Upper lobe of left lung (tissue), 6 donors: ENCODE measurements at regions not wholly inside any gene's neighbourhood (a gene's known extent, or its start where the extent isn't known, plus 50 kb on each side); places are given as distances from the start of the nearest gene placed in this dataset.
A peak's percentile ranks its signal among the peaks of the same experiment; 100 is the strongest.

Experiments used
- ATAC-seq, 2 donors: fragments of 200-7000 bp; cut with Tn5 transposase; one replicate each; pipeline ENCODE4 v1.9.1; 2022; ENCODE audit warnings: mild to moderate bottlenecking in 2 of 2, moderate library complexity in 2 of 2; ENCODE audit not compliant: low FRiP score in 2 of 2
- DNase-seq, 2 donors: peaks; one replicate each; pipeline ENCODE4 v3.0.0-alpha.2; 2019 to 2020
- H3K27ac ChIP-seq, 4 donors: fragments of 200-600 bp; sonication (generic); one replicate each; pipeline ENCODE4 v1.5.1; 2016 to 2019
- H3K27me3 ChIP-seq, 4 donors: fragments of 200-600 bp; sonication (generic); one replicate each; pipeline ENCODE4 v1.5.1; 2017 to 2019
- H3K36me3 ChIP-seq, 4 donors: fragments of 200-600 bp; sonication (generic); one replicate each; pipeline ENCODE4 v1.5.1; 2016 to 2019
- H3K4me1 ChIP-seq, 4 donors: fragments of 200-600 bp; sonication (generic); one replicate each; pipeline ENCODE4 v1.5.1; 2018 to 2019
- H3K4me3 ChIP-seq, 4 donors: fragments of 200-600 bp; sonication (generic); one replicate each; pipeline ENCODE4 v1.5.1; 2017 to 2019; ENCODE audit warnings: mild to moderate bottlenecking in 2 of 4, moderate library complexity in 1 of 4
- H3K9me3 ChIP-seq, 4 donors: fragments of 200-600 bp; sonication (generic); one replicate each; pipeline ENCODE4 v1.5.1; 2018 to 2019
- EP300 ChIP-seq, 4 donors: sonication (generic); formaldehyde crosslinking; IDR thresholded peaks; one replicate each; pipeline ENCODE4 v1.5.1; 2017; ENCODE audit warnings: antibody characterized with exemption in 4 of 4, control low read depth in 2 of 4
- POLR2A ChIP-seq, 4 donors: fragments of 450-650 bp; IDR thresholded peaks; one replicate each; pipeline ENCODE4 v1.5.1; 2016 to 2017; ENCODE audit warnings: antibody characterized with exemption in 4 of 4, mild to moderate bottlenecking in 2 of 4
- POLR2AphosphoS5 ChIP-seq, 2 donors: sonication (generic); formaldehyde crosslinking; IDR thresholded peaks; one replicate each; pipeline ENCODE4 v1.5.1; 2017; ENCODE audit warnings: antibody characterized with exemption in 2 of 2
- WGBS, 2 donors: methylation state at CpG; one replicate each; pipeline ENCODE4 v1.1.5; 2017 to 2018; 5-methylcytosine and 5-hydroxymethylcytosine counted together
- TF ChIP-seq, protein P1 (sequence below), 6 experiments: fragments of 450-650 bp in 4 of 6; fragments of 200-600 bp in 2 of 6; sonication (generic) in 2 of 6; IDR thresholded peaks; one replicate each; pipeline ENCODE4 v1.5.1; 2016 to 2019; ENCODE audit warnings: antibody characterized with exemption in 6 of 6
- donor health status: DM: no; HTN: no; CAD: no; lungs with moderate emphysema.
- donor health status: DM: no; HTN: yes; CAD: no; lungs with severe emphysema.

DNA sequence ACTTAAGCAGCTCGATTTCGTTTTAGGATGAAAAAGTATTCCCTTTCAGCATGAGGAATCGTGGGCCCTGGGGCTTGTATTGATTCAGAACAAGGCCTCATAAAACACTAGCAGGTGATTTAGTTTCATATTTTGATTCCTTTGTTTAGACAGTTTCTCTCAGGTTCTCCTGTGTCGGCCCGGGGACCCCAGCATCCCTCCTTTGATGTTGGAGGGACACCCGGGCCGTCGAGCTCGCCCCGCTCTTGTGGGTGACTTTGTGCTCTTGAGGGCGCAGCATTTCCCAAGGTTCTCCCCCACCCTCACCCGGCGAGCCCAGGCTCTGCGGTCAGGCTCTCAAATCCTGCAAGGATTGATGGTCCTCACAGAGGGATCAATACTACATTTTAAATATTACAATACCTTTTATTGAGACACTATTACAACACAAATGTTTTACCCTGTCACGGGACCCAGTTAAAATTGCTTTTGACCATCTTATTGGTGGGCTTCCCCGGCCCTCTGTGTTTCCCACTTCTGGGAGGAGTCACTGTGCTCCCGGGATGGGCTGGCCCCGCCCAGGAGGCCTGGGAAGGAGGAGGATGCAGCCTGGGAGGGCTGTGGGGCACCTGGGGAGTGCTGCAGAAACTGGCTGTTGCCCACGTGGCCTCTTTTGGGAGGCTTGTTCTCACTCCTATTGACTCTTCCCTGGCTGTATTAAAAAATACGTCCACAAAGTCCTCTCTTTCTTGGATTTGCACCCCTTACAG, 222.6 kb downstream of the INSIG2 start:
- peak in 1 of 2 donors; percentile 41 for ATAC-seq
- WGBS, 2 donors, result 30 to 39% methylated on average over 20 of the region's 20 CpGs
- Histone ChIP-seq H3K4me1 (peaks cover 0 to 17% (median 5%) of the 10 kb centered on the region in 4 donors), H3K27me3 (peaks cover 0 to 5% (median 0%) of the 10 kb centered on the region in 4 donors), H3K9me3 (no peaks in the 10 kb centered on the region), H3K36me3 (no peaks in the 10 kb centered on the region), H3K27ac (no peak overlapping the region), H3K4me3 (peak overlapping the region in 3 of 4 donors; percentile 45 to 56 (median 55))
- DNase-seq, result peak in 1 of 2 donors; percentile 36
- TF ChIP-seq, protein P1, sequence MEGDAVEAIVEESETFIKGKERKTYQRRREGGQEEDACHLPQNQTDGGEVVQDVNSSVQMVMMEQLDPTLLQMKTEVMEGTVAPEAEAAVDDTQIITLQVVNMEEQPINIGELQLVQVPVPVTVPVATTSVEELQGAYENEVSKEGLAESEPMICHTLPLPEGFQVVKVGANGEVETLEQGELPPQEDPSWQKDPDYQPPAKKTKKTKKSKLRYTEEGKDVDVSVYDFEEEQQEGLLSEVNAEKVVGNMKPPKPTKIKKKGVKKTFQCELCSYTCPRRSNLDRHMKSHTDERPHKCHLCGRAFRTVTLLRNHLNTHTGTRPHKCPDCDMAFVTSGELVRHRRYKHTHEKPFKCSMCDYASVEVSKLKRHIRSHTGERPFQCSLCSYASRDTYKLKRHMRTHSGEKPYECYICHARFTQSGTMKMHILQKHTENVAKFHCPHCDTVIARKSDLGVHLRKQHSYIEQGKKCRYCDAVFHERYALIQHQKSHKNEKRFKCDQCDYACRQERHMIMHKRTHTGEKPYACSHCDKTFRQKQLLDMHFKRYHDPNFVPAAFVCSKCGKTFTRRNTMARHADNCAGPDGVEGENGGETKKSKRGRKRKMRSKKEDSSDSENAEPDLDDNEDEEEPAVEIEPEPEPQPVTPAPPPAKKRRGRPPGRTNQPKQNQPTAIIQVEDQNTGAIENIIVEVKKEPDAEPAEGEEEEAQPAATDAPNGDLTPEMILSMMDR (IDR thresholded peaks at IDR 0.05), result no peak
- no peak for TF ChIP-seq POLR2A (IDR thresholded peaks at IDR 0.05)
- TF ChIP-seq EP300 (IDR thresholded peaks at IDR 0.05), result no peak
- TF ChIP-seq POLR2AphosphoS5 (IDR thresholded peaks at IDR 0.05), result no peak

DNA sequence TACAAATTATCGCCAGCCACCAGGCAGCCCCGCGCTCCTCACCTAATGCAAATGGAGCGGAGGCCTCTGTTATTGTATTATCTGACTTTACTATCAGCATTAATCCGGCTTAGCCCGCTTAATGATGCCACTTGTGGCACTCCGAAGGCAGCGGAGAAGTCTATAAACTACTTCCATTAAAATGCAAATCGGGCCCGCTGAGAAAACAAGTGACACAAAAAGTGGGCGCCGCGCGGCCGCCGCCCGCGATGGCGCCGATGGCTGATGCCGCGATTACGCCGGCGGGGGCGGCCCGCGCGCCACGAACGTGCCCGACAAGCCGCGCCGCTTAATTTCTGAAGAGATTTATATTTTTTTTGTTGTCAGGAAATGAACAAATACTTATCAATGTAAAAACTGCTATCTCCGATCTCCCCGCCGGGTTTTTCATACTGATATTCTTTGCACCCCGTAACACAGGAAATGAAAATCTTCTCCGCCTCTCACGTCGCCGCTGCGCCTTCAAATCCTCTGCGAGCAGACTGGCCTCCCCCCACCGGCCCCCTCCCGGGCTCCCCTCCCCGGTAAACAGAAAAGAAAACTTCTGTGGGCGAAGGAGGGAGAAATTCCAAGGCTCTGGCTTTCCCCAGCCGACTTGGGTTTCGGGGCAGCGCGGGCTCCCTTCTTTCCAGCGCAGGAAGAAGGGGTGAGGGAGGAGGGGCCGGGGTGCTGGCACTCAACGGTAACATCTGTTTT, 221.8 kb downstream of the INSIG2 start:
- 3% methylated on average over 54 to 56 of the region's 56 CpGs for WGBS, 2 donors
- peaks cover 0 to 17% (median 5%) of the 10 kb centered on the region in 4 donors for H3K4me1 ChIP-seq
- no peak for TF ChIP-seq POLR2A (IDR thresholded peaks at IDR 0.05)
- TF ChIP-seq, protein P1 (IDR thresholded peaks at IDR 0.05), result no peak
- no peak for TF ChIP-seq POLR2AphosphoS5 (IDR thresholded peaks at IDR 0.05)
- TF ChIP-seq EP300 (IDR thresholded peaks at IDR 0.05), result no peak
- H3K36me3 ChIP-seq, result no peaks in the 10 kb centered on the region
- peak overlapping the region in 1 of 4 donors; percentile 42 for H3K27ac ChIP-seq
- ATAC-seq (peak in 1 of 2 donors; percentile 71), DNase-seq (peak in 1 of 2 donors; percentile 91)
- no peaks in the 10 kb centered on the region for H3K9me3 ChIP-seq
- H3K4me3 ChIP-seq, result peak overlapping the region in 3 of 4 donors; percentile 45 to 56 (median 55)
- H3K27me3 ChIP-seq, result peaks cover 0 to 5% (median 0%) of the 10 kb centered on the region in 4 donors

DNA sequence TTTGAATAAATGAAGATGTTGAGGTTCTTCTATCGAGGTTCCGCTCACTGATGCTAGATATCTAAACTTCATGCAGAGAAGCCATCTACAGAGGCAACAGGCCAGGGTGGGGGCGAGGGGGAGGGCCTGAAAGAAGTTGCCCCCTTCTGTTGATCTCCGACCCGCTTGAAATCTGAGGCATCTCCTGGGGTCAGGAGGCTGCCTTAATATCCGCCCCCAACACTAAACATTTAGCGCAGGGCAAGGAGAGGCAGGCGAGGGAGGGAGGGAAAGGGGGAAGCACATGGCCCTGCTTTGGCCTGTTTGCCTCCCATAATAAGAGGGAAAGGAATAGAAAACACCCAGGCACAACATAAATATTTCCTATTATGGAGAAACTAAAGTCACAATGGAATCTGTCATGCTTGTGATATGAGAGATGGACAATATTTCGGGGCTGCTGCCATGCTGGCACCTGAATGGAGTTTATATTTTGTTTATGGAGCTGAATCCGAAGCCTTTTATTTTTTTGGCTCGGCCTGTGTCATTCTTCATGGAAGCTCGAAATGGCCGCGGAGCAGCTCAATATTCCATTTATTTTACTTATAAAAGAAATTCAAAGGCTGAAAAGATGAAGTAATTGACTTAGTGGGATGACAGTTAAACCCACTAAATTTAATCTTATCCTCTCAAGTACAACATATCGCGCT, 221.1 kb downstream of the INSIG2 start:
- Histone ChIP-seq H3K9me3 (no peaks in the 10 kb centered on the region), H3K27ac (peak overlapping the region in 1 of 4 donors; percentile 42), H3K4me3 (peak overlapping the region in 3 of 4 donors; percentile 45 to 56 (median 55)), H3K27me3 (peaks cover 0 to 5% (median 0%) of the 10 kb centered on the region in 4 donors), H3K36me3 (no peaks in the 10 kb centered on the region), H3K4me1 (peaks cover 0 to 17% (median 5%) of the 10 kb centered on the region in 4 donors)
- TF ChIP-seq EP300 (IDR thresholded peaks at IDR 0.05) (no peak), POLR2AphosphoS5 (IDR thresholded peaks at IDR 0.05) (no peak), POLR2A (IDR thresholded peaks at IDR 0.05) (no peak)
- TF ChIP-seq, protein P1 (IDR thresholded peaks at IDR 0.05), result no peak
- WGBS, 2 donors, result 63 to 69% methylated on average over 16 of the region's 16 CpGs
- DNase-seq (no peak), ATAC-seq (no peak)

DNA sequence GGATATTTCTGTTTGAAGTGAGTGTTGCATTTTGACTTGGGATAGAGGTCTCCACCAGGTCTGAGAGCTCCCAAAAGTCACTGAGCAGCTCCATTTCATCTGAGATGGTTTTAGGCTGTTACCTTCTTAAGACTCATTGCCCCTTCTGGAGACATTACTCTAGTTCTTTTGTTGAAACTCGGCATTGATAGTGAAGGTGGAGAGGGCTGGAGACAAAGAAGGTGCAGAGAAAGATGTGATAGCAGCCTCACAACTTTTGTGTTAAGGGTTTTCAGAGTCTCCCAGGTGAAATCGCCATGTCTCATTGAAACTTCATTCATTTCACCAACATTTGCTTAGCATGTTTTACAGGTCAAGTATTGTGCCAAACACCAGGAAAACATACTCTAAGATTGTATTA, 219.6 kb downstream of the INSIG2 start:
- Histone ChIP-seq H3K4me3 (no peak overlapping the region), H3K4me1 (peaks cover 0 to 17% (median 5%) of the 10 kb centered on the region in 4 donors), H3K9me3 (no peaks in the 10 kb centered on the region), H3K36me3 (no peaks in the 10 kb centered on the region), H3K27me3 (peaks cover 0 to 5% (median 0%) of the 10 kb centered on the region in 4 donors), H3K27ac (no peak overlapping the region)
- no peak for DNase-seq
- no peak for ATAC-seq
- TF ChIP-seq POLR2A (IDR thresholded peaks at IDR 0.05) (no peak), EP300 (IDR thresholded peaks at IDR 0.05) (no peak), POLR2AphosphoS5 (IDR thresholded peaks at IDR 0.05) (no peak)
- TF ChIP-seq, protein P1 (IDR thresholded peaks at IDR 0.05), result no peak
- 61 to 91% methylated on average over 2 of the region's 2 CpGs for WGBS, 2 donors
